Mesothelial cell of epicardium (in vitro differentiated cells): ENCODE measurements at regions not wholly inside any gene's neighbourhood (a gene's known extent, or its start where the extent isn't known, plus 50 kb on each side); places are given as distances from the start of the nearest gene placed in this dataset.

Source experiments
- DNase-seq, 2 experiments: peaks; one replicate each; pipeline ENCODE4 v3.0.0; 2021; ENCODE audit warnings: low spot score in 2 of 2; ENCODE audit not compliant: unreplicated experiment in 2 of 2
- H3K27ac Mint-ChIP-seq: 2 replicates; pipeline ENCODE4 v1.8.0; 2021; ENCODE audit warnings: mixed read lengths
- H3K27me3 Mint-ChIP-seq: 2 replicates; pipeline ENCODE4 v1.8.0; 2021; ENCODE audit warnings: low read depth, mixed read lengths
- H3K36me3 Mint-ChIP-seq: 2 replicates; pipeline ENCODE4 v1.8.0; 2021; ENCODE audit warnings: mixed read lengths
- H3K4me1 Mint-ChIP-seq: 2 replicates; pipeline ENCODE4 v1.8.0; 2021; ENCODE audit warnings: mixed read lengths
- H3K4me3 Mint-ChIP-seq: 2 replicates; pipeline ENCODE4 v1.8.0; 2021; ENCODE audit warnings: mild to moderate bottlenecking, moderate library complexity, mixed read lengths
- H3K9me3 Mint-ChIP-seq: 2 replicates; pipeline ENCODE4 v1.8.0; 2021; ENCODE audit warnings: mixed read lengths
- TF ChIP-seq, protein P1 (sequence below): fragments of 200-600 bp; sonication (generic); IDR thresholded peaks from one replicate; pipeline ENCODE4 v1.5.0; 2021; ENCODE audit warnings: antibody characterized with exemption; ENCODE audit not compliant: unreplicated experiment

DNA sequence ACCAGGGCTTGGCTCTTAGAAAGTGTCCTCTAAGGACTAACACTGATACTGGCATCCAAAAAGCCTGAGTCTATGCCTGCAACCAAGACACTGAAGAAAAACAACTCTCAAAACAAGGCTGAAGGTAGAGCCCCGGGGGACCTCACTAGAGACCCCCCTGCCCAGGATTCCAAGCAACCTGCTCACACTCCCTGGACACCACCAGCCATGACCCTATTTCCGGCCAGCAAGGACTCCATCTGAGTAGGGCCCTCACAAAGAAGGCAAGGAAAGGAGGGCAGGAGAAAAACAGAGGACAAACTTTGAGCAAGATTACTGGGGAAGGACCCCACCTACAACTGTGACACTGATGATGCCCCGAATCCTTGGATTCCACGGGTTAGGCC lies 343.1 kb downstream of the NPHP4 start:
- Mint-ChIP-seq H3K4me1 (peaks cover 3% of the 10 kb centered on the region), H3K9me3 (peaks cover 4% of the 10 kb centered on the region), H3K36me3 (no peaks in the 10 kb centered on the region), H3K27me3 (peaks cover 33% of the 10 kb centered on the region), H3K4me3 (no peak overlapping the region), H3K27ac (no peak overlapping the region)
- TF ChIP-seq, protein P1, sequence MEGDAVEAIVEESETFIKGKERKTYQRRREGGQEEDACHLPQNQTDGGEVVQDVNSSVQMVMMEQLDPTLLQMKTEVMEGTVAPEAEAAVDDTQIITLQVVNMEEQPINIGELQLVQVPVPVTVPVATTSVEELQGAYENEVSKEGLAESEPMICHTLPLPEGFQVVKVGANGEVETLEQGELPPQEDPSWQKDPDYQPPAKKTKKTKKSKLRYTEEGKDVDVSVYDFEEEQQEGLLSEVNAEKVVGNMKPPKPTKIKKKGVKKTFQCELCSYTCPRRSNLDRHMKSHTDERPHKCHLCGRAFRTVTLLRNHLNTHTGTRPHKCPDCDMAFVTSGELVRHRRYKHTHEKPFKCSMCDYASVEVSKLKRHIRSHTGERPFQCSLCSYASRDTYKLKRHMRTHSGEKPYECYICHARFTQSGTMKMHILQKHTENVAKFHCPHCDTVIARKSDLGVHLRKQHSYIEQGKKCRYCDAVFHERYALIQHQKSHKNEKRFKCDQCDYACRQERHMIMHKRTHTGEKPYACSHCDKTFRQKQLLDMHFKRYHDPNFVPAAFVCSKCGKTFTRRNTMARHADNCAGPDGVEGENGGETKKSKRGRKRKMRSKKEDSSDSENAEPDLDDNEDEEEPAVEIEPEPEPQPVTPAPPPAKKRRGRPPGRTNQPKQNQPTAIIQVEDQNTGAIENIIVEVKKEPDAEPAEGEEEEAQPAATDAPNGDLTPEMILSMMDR = no peak
- peak in 1 of 2 experiments; percentile 27 for DNase-seq

DNA sequence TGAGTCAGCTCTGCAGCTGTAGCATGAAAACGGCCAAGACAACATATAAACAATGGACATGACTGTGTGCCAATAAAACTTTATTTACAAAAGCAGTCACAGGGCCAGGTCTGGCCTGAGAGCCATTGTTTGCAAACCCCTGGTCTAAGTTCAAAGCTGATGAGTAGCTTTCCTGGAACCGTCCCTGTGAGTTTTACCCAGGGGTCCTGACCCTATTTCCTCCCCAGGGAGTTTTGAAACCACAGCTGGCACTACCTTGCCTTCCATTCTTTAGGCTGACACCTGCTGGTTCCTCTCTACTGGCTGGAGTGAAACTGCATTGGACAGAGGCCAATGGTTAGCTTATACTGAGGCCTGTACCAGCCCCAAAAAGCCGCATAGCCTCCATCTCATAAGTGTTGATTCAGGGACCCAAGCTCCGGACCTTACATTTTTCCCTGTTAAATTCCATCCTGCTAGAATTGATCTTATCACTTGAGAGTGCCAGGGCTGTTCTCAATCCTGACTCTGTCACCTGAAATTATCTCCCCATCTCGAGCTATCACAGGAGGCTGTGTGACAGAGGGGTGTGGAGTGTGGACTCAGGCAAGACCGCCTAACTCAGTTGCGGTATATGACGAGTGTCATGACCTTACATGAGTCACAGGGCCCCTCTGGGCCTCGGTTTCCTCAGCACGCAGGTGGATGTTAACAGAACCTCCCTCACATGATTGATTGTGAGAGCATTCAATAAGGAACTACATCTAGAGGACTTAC lies 343.6 kb downstream of the NPHP4 start:
- Mint-ChIP-seq H3K36me3 (no peaks in the 10 kb centered on the region), H3K4me1 (peaks cover 3% of the 10 kb centered on the region), H3K9me3 (no peaks in the 10 kb centered on the region), H3K27ac (no peak overlapping the region), H3K27me3 (peaks cover 29% of the 10 kb centered on the region), H3K4me3 (no peak overlapping the region)
- peak in 1 of 2 experiments; percentile 13 for DNase-seq
- TF ChIP-seq, protein P1 = no peak

DNA sequence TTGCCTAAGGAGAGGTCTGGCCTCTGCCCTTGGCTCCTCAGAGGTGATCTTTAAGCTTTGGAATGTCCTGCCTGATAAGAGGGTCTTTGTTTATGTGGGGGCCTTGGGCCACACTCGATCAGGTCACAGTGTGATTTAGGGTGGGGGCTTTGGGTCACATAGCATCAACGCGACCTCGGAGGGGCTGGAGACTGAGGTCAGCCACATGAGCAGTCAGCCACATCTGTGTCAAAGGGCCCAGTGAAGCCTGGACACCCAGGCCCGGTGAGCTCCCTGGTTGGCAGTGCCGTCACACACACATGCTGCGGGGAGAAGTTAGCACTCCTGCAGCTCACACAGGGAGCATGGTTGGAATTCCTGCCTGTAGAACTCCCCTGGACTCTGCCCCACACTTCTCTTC lies 345.0 kb downstream of the NPHP4 start:
- Mint-ChIP-seq H3K27ac (no peak overlapping the region), H3K9me3 (no peaks in the 10 kb centered on the region)
- peak in 1 of 2 experiments; percentile 29 for DNase-seq

GRCh38 chr1:5646486-5647149 lies 345.6 kb downstream of the NPHP4 start:
- Mint-ChIP-seq H3K27me3 (peaks cover 13% of the 10 kb centered on the region), H3K4me1 (no peaks in the 10 kb centered on the region), H3K4me3 (no peak overlapping the region), H3K27ac (no peak overlapping the region), H3K9me3 (no peaks in the 10 kb centered on the region), H3K36me3 (no peaks in the 10 kb centered on the region)
- peak in 1 of 2 experiments; percentile 31 for DNase-seq
- TF ChIP-seq, protein P1 = no peak

More for the DNA sequence above, 345.0 kb downstream of the NPHP4 start:
- Mint-ChIP-seq H3K4me1 (peaks cover 3% of the 10 kb centered on the region), H3K4me3 (no peak overlapping the region), H3K36me3 (no peaks in the 10 kb centered on the region), H3K27me3 (peaks cover 16% of the 10 kb centered on the region)
- TF ChIP-seq, protein P1 = no peak

DNA sequence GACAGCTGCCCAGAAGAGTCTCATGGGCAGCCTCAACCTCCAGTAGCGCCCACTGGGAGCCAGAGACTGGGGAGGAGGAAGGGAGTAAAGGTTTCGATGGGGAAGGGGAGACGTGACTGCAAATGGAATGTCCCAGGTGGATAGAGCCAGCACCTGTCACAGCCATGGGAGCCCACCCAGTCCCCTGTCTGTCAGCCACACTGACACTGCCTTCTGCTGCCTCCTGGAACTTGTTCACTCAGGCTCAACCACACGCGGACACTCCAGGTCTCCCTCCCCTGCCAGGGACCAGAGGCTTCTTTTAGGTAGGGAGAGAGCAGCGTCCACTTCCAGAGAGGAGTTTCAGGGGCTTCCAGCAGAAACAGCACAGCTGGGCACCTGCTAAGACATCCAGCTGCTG lies 346.3 kb downstream of the NPHP4 start:
- TF ChIP-seq, protein P1 = no peak
- H3K4me1 Mint-ChIP-seq = no peaks in the 10 kb centered on the region
- DNase-seq = peak in 1 of 2 experiments; percentile 28
- no peaks in the 10 kb centered on the region for H3K9me3 Mint-ChIP-seq
- H3K36me3 Mint-ChIP-seq = no peaks in the 10 kb centered on the region
- H3K4me3 Mint-ChIP-seq = no peak overlapping the region
- H3K27ac Mint-ChIP-seq = no peak overlapping the region
- H3K27me3 Mint-ChIP-seq = peaks cover 9% of the 10 kb centered on the region
